Spleen (tissue), 7 donors: ENCODE measurements at regions not wholly inside any gene's neighbourhood (a gene's known extent, or its start where the extent isn't known, plus 50 kb on each side); places are given as distances from the start of the nearest gene placed in this dataset.

Source experiments
- CTCF ChIP-seq, 11 experiments: fragments of 200-600 bp in 7 of 11; fragments of 450-650 bp in 4 of 11; sonication (generic) in 4 of 11; IDR thresholded peaks in 8 of 11; conservative IDR thresholded peaks in 3 of 11; 1 replicate in 7 of 11; 2 replicates in 4 of 11; pipeline versions ENCODE4 v1.4.0 to v1.8.0; 2016 to 2021; ENCODE audit warnings: antibody characterized with exemption in 11 of 11, inconsistent platforms in 4 of 11, mild to moderate bottlenecking in 1 of 11
- POLR2A ChIP-seq, 3 donors: fragments of 450-650 bp; IDR thresholded peaks; one replicate each; pipeline ENCODE4 v1.5.1; 2017; ENCODE audit warnings: antibody characterized with exemption in 3 of 3, mild to moderate bottlenecking in 1 of 3
- donor health status: DM: no; HTN: no; CAD: no; lungs with moderate emphysema.
- donor health status: DM: no; HTN: no; CAD: no.
- donor health status: DM: no; HTN: no; CAD: no.

GRCh38 chr1:96651517-96651916 lies 70.1 kb upstream of the PTBP2 start:
- no peak for TF ChIP-seq CTCF (IDR thresholded peaks at IDR 0.05 in 8 of 11, conservative IDR thresholded peaks at IDR 0.05 in 3 of 11)
- TF ChIP-seq POLR2A (IDR thresholded peaks at IDR 0.05), result no peak
